Lung (tissue), 11 donors: ENCODE measurements at regions not wholly inside any gene's neighbourhood (a gene's known extent, or its start where the extent isn't known, plus 50 kb on each side); places are given as distances from the start of the nearest gene placed in this dataset.

Experiments
- ATAC-seq: fragments of 200-7000 bp; cut with Tn5 transposase; one replicate; pipeline ENCODE4 v1.9.1; 2020; ENCODE audit warnings: moderate number of reproducible peaks; ENCODE audit not compliant: insufficient read depth, low FRiP score
- DNase-seq, 3 donors: peaks; one replicate each; pipeline ENCODE4 v3.0.0-alpha.2; 2013 to 2017
- H3K27ac ChIP-seq, 2 donors: one replicate each; pipeline ENCODE4 v1.5.1; 2013; ENCODE audit warnings: mild to moderate bottlenecking in 2 of 2, moderate library complexity in 2 of 2, control low read depth in 1 of 2, inconsistent platforms in 1 of 2, low read depth in 1 of 2, low read length in 1 of 2
- H3K27me3 ChIP-seq, 3 donors: one replicate each; pipeline ENCODE4 v1.5.1; 2013; ENCODE audit warnings: low read length in 2 of 3; ENCODE audit not compliant: control insufficient read depth in 3 of 3, insufficient read depth in 3 of 3
- H3K36me3 ChIP-seq, 4 donors: one replicate each; pipeline ENCODE4 v1.5.1; 2013; ENCODE audit warnings: low read length in 4 of 4, mild to moderate bottlenecking in 1 of 4, moderate library complexity in 1 of 4; ENCODE audit not compliant: control insufficient read depth in 4 of 4, insufficient read depth in 4 of 4
- H3K4me1 ChIP-seq, 5 donors: one replicate each; pipeline ENCODE4 v1.5.1; 2013; ENCODE audit warnings: low read length in 5 of 5, mild to moderate bottlenecking in 2 of 5, moderate library complexity in 1 of 5; ENCODE audit not compliant: control insufficient read depth in 5 of 5, insufficient read depth in 5 of 5
- H3K4me3 ChIP-seq: one replicate; pipeline ENCODE4 v1.5.1; 2013; ENCODE audit warnings: mild to moderate bottlenecking, control low read depth, moderate library complexity
- H3K9ac ChIP-seq, 2 donors: one replicate each; pipeline ENCODE4 v1.5.1; 2013; ENCODE audit warnings: low read length in 2 of 2, control low read depth in 1 of 2; ENCODE audit not compliant: insufficient read depth in 1 of 2
- H3K9me3 ChIP-seq, 4 donors: one replicate each; pipeline ENCODE4 v1.5.1; 2013; ENCODE audit warnings: low read length in 3 of 4, mild to moderate bottlenecking in 1 of 4, moderate library complexity in 1 of 4; ENCODE audit not compliant: control insufficient read depth in 4 of 4, insufficient read depth in 3 of 4
- whole genome bisulfite sequencing, 2 donors: extraction: QIAGEN DNeasy Blood & Tissue Kit; methylation state at CpG; one replicate each; pipeline ENCODE4 v1.1.7; 2013; 5-methylcytosine and 5-hydroxymethylcytosine counted together
- TF ChIP-seq, protein P1 (sequence below): IDR thresholded peaks from 2 replicates; pipeline ENCODE4 v1.5.1; 2012; ENCODE audit warnings: mild to moderate bottlenecking; ENCODE audit errors: control extremely low read depth, extremely low read depth
- donor health status: control.
- donor health status: control.
- donor health status: Bipolar disorder and iron deficiency.
- donor health status: healthy.
- donor health status: DM: yes; HTN: yes; CAD: no.

DNA sequence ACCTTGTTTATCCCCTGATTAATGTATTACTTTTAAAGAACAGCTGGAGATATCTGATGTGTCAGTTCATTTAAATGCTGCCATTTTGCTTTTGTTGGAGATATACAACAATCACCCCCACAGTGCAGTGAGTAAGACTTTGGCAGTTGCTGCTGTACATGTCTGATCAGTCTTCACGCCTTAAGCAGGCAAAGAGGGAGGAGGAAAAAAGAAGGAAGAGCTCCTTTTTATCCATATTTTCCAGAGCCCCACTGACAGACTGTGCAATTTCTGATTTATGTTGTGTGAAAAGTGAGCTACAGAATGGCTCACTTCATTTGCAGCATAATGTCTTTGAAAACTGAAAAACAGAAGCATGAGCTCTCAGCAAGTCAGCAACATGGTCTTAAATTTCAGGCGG, 319.7 kb upstream of the LRIG3 start:
- no peak overlapping the region for H3K27ac ChIP-seq
- TF ChIP-seq, protein P1, sequence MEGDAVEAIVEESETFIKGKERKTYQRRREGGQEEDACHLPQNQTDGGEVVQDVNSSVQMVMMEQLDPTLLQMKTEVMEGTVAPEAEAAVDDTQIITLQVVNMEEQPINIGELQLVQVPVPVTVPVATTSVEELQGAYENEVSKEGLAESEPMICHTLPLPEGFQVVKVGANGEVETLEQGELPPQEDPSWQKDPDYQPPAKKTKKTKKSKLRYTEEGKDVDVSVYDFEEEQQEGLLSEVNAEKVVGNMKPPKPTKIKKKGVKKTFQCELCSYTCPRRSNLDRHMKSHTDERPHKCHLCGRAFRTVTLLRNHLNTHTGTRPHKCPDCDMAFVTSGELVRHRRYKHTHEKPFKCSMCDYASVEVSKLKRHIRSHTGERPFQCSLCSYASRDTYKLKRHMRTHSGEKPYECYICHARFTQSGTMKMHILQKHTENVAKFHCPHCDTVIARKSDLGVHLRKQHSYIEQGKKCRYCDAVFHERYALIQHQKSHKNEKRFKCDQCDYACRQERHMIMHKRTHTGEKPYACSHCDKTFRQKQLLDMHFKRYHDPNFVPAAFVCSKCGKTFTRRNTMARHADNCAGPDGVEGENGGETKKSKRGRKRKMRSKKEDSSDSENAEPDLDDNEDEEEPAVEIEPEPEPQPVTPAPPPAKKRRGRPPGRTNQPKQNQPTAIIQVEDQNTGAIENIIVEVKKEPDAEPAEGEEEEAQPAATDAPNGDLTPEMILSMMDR = no peak
- no peaks in the 10 kb centered on the region for H3K4me1 ChIP-seq
- H3K4me3 ChIP-seq = no peak overlapping the region
- WGBS, 2 donors = 62 to 76% methylated on average over 2 of the region's 2 CpGs
- no peak for ATAC-seq
- DNase-seq = peak in 2 of 3 donors; percentile 16 to 21
- H3K9ac ChIP-seq = no peak overlapping the region
- H3K9me3 ChIP-seq = no peaks in the 10 kb centered on the region
- no peaks in the 10 kb centered on the region for H3K36me3 ChIP-seq
- no peaks in the 10 kb centered on the region for H3K27me3 ChIP-seq

DNA sequence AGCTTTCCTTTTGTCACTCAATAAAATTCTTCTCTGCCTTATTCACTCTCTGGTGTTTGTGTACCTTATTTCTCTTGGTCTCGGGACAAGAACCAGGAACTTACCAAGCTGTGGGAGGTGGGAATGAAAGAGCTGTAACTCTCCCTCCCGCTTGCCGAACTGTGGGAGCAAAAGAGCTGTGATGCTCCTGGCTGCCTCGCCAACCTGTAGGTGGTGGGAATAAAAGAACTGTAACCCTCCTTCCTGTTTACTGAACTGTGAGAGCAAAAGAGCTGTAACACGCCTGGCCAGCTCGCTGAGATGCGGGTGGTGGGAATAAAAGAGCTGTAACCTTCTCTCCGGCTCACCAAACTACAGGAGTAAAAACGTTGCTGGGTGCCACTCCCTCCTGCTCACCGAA, 314.1 kb upstream of the LRIG3 start:
- 82 to 88% methylated on average over 10 of the region's 10 CpGs for WGBS, 2 donors
- Histone ChIP-seq H3K27me3 (no peaks in the 10 kb centered on the region), H3K9ac (no peak overlapping the region), H3K27ac (no peak overlapping the region), H3K4me3 (no peak overlapping the region), H3K4me1 (no peaks in the 10 kb centered on the region), H3K36me3 (no peaks in the 10 kb centered on the region), H3K9me3 (peaks cover 0 to 2% (median 0%) of the 10 kb centered on the region in 4 donors)
- ATAC-seq = no peak
- TF ChIP-seq, protein P1 = no peak
- no peak for DNase-seq

DNA sequence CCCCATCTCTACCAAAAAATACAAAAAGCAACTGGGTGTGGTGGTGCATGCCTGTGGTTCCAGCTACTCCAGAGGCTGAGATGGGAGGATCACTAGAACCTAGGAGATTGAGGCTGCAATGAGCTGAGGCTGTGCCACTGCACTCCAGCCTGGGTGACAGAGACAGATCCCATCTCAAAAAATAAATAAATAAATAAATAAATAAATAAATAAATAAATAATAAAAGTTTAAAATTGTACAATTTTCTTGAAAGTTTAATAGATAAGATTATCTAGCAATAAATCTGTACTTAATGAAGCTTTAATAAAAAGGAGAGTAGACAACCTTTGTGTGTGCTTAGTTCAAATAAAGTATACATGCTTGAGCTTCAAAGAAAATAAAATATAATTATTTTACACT, 310.0 kb upstream of the LRIG3 start:
- Histone ChIP-seq H3K27me3 (no peaks in the 10 kb centered on the region), H3K4me3 (no peak overlapping the region), H3K9ac (no peak overlapping the region), H3K9me3 (peaks cover 0 to 3% (median 0%) of the 10 kb centered on the region in 4 donors), H3K36me3 (no peaks in the 10 kb centered on the region), H3K27ac (no peak overlapping the region), H3K4me1 (no peaks in the 10 kb centered on the region)
- DNase-seq (no peak), ATAC-seq (no peak)
- TF ChIP-seq, protein P1 = no peak

DNA sequence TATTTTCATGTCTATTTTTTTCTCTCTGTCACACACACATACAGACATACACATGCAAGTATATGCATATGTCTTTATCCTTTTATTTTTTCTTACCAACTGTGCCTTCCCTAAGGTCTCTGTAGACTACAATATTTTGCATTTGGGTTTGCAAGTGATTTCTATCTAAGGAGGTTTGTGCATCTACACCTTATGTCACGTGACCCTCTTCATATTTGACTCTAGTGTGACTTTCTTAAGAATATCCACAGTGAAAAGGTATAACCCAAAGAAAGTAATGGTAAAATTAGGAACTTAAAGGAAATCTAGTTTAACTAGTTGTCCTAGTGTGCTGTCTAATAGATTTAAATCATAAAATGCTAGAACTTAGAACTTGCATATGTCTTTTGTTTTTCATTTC, 298.8 kb upstream of the LRIG3 start:
- H3K9me3 ChIP-seq = no peaks in the 10 kb centered on the region
- no peaks in the 10 kb centered on the region for H3K4me1 ChIP-seq
- 79 to 93% methylated on average over 1 of the region's 1 CpG for WGBS, 2 donors
- no peak overlapping the region for H3K9ac ChIP-seq
- TF ChIP-seq, protein P1 = no peak
- ATAC-seq (no peak), DNase-seq (no peak)
- no peaks in the 10 kb centered on the region for H3K36me3 ChIP-seq
- no peak overlapping the region for H3K4me3 ChIP-seq
- H3K27ac ChIP-seq = no peak overlapping the region
- no peaks in the 10 kb centered on the region for H3K27me3 ChIP-seq
